GM19351 (cell line): ENCODE measurements at regions not wholly inside any gene's neighbourhood (a gene's known extent, or its start where the extent isn't known, plus 50 kb on each side); places are given as distances from the start of the nearest gene placed in this dataset.

Experiments
- ATAC-seq: cut with Tn5 transposase; IDR thresholded peaks from one replicate; pipeline ENCODE4 v1.9.1; 2021; ENCODE audit warnings: mild to moderate bottlenecking, moderate library complexity; ENCODE audit not compliant: unreplicated experiment

DNA sequence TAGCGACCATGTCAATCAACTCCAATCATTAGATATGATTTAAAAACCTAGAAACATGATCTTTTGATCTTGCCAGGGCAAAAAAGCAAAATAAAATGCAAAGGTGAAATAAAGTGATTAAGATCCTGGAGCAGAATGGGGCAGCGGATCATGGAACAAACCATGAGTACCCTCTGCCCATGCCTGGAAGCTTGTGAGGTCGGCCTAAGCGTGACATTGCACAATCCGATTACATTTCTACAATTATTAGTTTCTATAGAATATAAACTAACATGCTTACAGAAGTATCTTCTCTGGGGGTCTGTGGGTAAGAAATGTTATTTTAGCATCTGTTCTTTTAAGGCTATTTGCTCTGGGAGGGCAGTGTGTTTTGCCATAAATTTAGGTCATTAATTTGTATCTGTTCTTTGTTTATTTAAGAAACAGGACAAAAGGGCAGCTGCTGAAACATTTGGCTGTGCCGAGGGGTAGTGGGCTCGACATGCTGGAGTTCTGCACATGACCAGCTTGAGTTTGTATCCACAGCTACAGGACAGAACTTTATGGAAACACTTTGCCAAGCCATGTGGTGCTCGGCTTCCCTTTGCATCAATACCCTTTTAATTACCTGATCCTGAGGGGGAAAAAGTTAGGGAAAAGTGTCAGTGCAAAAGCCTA, 55.9 kb downstream of the ZBTB18 start:
- ATAC-seq: no peak

DNA sequence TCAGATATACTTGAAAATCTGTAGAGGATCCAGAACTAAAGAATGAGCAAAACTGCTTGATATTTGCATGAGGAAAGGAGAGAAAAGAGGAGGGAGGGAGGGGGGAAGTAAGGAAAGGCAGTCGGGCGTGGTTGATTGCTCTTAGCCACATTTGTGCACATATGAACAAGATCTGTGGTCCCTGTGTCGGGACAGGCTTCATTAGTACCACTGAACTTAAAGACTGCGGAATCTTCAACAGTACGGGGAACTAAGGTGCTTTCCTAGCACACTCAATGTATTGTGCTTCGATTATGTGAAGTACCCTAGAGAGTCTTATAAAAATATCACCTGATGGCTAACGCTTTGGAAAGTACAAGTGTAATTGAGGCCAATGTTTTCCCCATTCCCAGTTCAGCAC, 59.9 kb downstream of the ZBTB18 start:
- ATAC-seq: no peak

DNA sequence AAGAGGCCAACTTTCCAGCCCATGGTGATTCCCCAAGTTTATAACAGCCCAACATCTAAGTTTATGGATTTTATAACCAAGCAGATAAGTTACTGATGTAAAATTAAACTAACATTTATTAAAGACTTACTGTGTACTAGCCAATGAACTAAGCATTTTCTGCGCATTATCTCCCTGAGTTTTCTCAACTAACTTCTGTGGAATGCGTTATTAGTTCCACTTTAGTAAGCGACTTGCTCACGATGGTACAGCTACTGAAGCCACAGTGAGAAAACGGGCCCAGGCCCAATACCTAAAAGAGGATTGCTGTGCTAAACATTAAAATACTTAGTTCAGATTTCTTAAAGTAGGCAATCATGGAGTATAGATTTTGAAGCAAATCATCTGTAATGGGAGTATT, 61.0 kb downstream of the ZBTB18 start:
- no peak for ATAC-seq

DNA sequence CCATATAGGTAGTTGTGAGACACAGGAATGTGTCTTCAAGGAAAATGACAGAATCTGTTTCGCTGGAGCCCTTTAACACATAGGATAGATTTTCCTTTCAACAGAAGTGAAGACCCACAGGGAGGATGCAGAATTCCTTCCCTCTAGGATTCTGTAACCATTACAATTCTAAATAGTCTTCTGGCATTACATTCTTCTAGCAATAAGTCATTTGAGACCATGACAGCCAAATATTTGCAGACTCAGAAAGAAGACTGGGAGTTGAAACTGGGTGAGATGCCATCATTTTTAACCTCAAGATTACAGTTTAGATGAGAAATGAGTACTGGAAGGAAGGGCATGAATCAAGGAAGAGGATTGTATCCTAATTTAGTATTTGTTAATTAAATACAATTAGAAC, 61.6 kb downstream of the ZBTB18 start:
- no peak for ATAC-seq

DNA sequence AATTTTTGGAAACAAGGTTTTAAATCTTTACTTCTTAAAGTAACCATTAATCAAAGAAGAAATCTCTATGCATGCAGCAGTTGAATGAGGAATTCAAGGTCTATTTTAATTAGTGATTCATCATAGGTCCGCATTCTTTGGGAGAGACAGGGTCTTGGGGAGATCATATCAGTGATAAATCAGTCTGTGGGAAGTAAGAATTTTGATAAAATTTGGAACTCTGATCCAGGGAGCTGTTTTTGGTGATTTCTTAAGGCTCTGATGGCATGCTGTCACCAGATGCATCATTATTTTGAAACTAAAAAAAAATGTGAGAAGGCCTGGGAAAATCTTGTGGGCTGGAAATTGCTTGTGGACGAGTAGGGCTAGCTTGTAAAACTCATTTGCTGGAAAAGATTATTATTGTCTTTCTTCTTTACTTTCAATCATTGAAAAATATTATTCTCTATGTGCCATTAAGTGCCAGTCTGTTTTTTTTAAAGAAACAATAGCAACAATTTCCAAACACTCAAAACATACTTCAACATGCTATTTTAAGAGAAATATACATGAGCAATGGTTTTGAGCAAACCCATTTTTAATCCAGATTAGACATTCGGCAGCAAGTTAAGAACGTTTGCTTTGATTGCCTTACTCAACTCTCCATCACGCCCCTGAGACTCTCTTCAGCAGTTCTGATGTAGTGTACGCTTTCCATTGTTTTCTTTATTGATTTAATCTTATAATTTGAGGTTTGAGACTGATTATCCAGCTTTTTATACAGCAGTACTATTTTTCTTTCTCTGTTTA, 62.6 kb downstream of the ZBTB18 start:
- no peak for ATAC-seq

DNA sequence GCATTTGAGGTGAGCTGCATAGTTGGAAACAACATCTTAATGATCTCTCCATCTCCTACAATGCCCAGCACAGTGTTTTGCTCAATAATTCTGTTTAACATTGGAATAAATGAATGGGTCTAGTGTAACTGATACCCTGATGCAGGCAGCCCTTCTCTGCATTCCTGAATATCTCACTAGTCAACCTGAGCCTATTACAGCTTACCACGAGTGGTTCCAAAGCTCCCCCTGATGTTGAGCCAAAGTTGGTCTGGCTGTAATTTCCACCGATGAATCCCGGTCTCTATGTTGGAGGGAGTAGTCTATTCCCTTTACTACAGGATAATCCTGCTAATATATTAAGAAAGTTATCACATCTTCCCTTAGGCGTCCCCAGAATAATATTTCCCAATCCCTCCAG, 63.8 kb downstream of the ZBTB18 start:
- ATAC-seq: no peak

DNA sequence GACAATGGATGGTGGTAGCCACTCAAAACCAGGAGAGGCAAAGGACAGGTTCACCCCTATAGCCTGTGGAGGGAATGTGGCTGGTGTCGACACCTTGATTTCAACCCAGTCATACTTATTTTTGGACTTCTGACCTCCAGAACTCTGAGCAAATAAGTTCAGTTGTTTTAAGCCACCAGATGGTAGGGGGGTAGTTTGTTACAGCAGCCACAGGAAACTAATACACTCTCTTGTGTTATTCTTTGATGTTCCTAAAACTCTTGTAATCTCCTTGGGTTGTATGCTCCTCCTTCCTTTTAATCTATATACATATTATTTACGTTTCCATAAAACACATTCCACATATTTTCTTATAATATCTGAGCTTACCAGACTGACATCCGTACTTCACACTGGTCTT, 65.9 kb downstream of the ZBTB18 start:
- ATAC-seq: no peak

DNA sequence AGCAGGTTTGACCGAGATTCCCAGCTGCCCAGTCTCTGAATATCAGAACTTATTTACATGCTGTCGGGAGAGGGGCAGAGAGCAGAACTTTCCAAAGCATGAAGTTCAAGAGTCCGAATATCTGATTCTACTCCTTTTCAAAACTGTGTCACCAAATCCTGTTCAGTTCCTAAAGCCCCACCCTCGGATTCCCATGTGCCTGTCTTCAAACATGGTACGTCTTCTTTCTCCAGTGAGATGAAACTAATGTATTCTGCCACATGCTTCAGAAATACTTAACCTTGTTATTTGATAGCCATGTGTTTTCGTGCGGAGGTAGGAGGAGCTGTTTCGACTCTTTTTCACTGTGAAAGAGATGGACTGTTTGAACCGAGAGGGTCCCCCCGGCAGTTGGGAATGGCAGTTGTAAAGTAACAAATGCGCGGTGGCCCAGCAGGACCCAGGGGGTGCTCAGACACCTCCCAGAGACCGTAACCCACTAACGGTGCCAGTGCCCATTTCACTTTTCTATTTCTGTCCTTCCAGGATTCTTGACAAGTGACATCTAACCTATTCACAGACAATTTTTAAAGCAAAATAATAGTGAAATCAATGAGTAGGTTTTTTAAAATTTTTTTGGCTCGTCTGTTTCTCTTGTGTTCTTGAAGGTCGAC, 67.2 kb downstream of the ZBTB18 start:
- no peak for ATAC-seq

DNA sequence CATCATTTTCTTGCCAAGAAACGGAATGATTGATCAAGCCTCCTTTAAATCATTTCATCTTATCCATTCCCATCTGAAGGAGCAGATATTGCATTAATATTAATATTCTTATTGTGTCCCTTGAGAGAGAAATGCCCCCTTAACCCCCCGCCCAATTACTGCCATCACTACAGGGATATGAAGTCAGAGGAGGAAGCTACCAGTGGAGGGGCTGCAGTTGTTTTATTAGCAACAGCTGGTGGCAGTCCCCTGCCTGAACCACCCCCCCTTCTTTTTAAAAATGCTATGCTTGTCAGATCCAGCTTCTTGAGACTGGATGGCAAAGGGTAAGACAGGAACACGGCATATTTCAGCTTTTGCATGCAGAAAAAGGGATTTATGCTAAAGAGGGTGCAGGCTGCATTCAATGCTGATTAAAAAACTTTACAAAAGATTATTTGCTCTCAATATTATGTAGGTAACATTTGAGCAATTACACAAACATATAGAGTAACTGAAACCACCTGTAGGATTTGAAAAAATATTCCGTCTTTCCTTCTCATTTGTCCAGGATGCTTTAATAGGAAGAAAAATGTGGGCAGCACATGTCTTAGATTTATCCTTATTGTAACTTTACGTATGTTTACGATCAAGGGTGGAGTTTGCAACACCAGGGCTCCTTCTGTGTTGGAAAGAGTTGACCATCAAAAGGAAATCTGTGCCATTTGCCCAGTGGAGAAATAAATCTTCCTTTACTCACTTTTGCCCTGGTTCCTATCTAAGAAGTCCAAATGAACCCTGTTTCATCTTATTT, 77.7 kb downstream of the ZBTB18 start:
- no peak for ATAC-seq

DNA sequence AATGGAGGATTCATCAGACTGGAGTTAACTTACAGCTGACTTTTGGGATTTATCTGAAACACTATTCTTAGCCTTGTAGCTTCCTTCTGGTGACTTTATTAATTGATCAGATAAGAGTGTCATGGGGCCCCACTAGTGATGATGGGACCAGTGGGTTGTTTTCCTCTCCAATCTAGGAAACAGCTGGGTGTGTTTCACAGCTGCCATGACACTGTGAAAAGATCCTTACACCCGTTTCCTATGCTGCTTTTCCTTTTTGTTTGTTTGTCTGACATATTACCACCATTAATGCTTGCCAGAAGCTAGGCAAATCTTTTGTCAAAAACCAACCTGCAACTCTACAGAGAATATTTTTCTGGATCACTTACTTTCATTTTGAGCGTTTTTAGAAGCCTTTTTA, 86.2 kb downstream of the ZBTB18 start:
- no peak for ATAC-seq

DNA sequence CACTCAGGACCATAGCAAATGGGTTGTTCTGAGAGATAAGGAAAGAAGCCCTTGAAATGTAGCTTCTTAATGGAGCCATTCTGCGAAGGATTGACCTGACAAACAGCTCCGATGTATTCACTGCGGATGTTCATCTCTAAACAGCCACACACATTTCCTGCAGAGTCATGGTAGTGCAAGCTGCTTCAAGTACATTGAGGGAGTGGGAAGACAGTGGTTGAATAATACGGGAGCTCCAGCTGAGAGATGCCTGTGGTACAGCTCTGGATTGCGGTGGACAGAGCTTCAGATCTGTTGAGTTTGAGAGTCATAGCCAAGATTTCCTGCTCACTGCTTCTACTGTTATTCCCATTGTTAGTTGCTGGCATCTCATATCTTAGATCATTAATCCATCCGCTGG, 86.6 kb downstream of the ZBTB18 start:
- ATAC-seq: no peak

DNA sequence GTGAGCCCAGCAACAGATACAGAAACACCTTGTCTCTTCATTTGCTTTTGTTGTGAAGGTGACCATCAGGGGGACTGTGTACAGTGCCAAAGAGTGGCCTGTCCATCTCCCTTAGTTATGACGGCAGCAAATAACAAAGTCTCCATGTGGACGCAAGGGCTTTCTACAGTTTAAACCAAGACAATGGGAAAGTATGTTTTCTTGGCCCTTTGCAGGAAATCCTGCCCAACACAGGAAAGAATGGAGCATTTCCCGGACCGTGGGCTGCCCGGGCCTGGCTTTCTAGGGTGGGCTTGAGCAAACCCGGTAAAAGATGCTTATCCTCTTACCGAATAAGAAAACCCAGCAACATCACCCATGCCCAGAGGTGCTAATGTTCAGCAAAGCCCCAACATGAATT, 87.3 kb downstream of the ZBTB18 start:
- ATAC-seq: no peak

DNA sequence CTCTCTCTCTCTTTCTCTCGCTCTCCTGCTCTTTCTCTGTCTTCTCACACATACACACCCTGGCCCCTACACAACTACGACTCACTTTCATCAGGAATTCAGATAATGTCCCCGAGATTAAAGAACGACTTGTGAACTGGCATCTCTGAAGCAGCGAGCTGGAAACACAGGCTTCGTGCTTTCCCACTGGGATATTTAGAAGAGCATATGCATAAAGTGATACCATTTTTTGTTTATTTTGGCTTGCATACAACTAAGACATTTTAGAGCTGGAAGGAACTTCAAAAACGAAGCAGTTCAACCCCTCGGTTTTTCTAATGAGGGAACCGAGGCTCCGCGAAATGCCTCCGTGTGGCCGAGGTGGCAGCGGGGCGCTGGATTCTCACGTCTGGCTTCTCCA, 88.6 kb downstream of the ZBTB18 start:
- ATAC-seq: no peak

DNA sequence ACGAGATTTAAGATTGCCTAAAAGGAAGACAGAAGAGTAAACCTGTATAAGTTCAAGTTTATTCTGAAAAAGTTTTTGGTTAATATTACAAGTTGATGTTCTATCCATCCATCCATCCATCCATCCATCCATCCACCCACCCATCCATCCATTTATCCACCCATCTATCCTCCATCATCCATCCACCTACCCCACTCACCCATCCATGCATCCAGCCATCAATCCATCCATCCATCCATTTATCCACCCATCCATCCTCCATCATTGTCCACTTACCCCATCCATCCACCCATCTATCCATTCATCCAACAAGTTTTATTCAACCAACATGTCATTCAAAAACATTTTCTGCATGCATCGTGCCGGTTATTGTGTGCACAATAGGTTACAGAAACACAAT, 89.3 kb downstream of the ZBTB18 start:
- no peak for ATAC-seq

DNA sequence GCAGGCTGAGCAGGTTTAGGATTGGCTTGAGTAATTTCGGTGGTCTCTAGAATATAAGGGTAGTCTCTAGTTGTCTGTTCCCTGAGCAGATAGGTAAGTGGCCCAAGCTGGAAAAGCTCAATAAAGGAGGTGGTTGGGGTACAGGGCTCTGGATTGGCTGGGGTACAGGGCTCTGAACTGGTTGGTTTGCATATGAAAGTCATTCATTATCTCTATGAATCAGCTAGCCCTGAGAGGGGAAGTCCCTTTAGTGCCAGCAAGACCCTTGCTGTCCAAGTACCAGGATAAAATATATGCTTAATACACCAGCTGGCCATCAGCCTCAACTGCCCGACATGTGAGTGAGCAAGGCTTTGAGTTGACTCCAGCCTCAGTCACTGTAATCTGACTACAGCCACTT, 93.0 kb downstream of the ZBTB18 start:
- no peak for ATAC-seq

DNA sequence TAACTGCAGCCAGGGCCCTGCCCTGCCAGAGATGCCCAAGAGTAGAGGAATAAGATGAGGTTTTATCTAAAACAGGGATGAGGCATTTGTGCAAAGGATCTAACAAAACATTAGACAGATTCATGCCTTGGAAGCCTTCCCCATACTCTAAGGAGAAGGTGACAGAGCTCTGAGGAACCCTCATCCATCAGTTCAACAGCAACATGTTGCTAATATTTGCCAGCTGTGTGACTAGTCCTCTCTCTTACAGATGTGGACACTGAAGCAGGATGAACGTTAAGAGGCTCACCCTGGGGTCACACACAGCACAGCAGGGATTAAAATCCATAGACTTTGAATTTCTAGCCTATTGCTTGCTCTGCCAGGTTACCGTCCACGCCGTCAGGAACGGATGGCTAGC, 99.0 kb downstream of the ZBTB18 start:
- no peak for ATAC-seq

DNA sequence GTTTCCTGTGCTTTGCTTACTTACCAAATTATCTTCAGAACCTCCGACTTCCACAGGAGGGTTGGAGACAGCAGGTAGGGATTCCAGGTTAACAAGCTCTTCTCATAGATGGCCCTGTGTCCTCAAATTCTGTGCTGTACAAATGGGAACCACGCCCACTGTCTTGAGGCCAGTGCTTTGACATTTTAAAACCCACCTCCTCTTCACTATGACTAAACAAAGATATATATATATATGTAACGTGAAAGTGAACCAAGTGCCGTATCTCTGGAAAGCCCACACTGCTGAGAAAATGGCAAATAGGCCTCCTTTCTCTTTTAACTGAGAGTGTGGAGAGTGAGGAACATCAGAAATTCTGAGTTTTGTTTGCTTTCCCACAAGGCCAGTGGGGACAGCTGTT, 99.6 kb downstream of the ZBTB18 start:
- peak; percentile 75 for ATAC-seq

DNA sequence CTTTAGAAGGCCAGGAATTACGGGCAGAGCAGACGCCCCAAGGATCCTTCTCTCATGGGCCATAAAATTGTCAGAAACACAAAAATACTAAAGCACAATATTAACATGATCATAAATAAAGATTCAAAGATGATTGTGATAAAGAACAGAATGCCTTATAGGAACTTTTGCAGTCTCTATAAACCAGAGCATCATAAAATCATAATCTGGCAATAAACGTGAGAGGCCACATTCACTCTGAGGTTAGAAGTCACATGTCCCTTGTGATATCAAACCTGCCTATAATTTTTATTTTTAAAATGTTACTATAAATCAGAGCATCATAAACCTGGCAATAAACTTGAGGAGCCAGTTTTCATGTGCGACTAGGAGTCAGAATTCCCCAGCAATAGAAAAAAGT, 100.5 kb downstream of the ZBTB18 start:
- no peak for ATAC-seq

DNA sequence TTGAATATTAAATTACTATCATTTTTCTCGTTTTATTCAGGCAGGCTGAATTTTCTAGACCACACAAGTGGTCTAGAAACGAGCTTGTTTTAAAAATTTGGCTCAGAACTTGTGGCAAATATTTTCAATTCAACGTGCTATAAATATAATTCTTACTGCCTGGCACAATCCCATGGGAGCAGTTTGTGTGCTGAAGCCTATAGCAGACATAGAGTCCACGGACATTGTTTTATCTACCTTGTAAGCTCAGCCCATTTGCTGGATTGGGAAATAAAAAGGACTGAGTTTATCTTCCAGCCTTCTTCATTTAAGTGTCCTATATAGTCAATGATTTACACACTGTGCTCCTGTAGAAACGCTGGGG, 103.4 kb downstream of the ZBTB18 start:
- no peak for ATAC-seq

DNA sequence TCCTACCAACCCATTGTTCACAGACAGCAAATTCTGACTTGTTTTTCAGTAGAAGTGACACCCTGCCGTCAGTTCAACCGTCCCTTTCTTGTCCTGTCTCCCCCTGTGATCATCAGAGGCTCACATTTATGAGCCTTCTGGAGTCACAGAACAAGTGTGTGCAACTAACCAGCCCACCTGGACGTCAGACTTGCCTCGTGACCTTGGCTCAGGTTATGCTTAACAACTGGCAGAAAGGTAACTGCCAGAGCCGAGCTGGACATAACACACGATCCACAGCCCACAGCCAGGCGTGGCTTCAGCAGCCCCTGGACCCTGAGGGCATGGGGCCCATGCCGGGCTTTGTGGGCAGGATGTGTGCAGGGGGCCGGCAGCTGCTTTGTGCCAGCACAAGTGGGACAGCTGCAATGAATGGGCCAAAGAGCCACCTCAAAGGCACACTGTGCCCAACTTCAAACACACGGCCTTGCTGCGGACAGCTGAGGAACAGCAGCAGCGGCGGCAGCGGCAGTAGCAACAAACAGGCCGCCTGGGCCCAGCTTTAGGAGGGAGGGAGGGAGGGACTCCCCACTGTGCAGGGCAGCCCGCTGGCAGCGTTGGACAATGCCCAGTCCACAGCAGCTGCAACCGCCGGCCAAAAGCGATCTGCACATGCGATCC, 103.9 kb downstream of the ZBTB18 start:
- ATAC-seq: no peak

DNA sequence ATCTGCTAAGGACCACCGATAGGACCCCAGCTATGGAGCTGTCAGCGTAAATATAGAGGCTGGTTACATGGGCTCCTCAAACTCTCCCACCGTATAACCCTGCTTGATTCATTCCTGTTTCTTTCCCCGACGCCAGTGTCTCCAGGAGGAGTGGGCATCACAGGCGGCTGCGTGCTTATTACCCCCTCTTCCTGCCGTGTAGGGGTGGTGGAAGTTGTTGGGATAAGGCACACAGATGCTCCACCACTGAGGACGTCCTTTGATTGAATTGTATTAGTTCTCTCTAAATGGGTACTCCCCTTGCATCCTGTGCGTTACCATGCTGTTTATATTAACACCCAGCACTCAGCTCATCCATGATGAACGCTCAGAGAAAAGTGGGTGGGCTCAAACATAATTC, 104.6 kb downstream of the ZBTB18 start:
- no peak for ATAC-seq
